GM23248 (cell line): ENCODE measurements at regions not wholly inside any gene's neighbourhood (a gene's known extent, or its start where the extent isn't known, plus 50 kb on each side); places are given as distances from the start of the nearest gene placed in this dataset.

Experiments used
- DNase-seq: peaks from one replicate; pipeline ENCODE4 v3.0.0-alpha.2; 2015
- H2AFZ ChIP-seq: fragments of 200-600 bp; sonication (generic); 2 replicates; pipeline ENCODE4 v1.6.1; 2016; ENCODE audit warnings: antibody characterized with exemption
- H3F3A ChIP-seq: fragments of 200-600 bp; sonication (generic); 2 replicates; pipeline ENCODE4 v1.6.1; 2016; ENCODE audit warnings: mild to moderate bottlenecking, antibody characterized with exemption, mixed run types; ENCODE audit not compliant: insufficient read depth
- H3K27ac ChIP-seq: fragments of 200-600 bp; sonication (generic); 2 replicates; pipeline ENCODE4 v1.5.1; 2016; ENCODE audit warnings: mild to moderate bottlenecking
- H3K27me3 ChIP-seq: fragments of 200-600 bp; sonication (generic); replicated peaks from 2 replicates; pipeline ENCODE4 v1.6.1; 2016; ENCODE audit warnings: mild to moderate bottlenecking; ENCODE audit not compliant: insufficient read depth
- H3K36me3 ChIP-seq: fragments of 200-600 bp; sonication (generic); 2 replicates; pipeline ENCODE4 v1.6.1; 2016; ENCODE audit warnings: low read depth, mild to moderate bottlenecking
- H3K4me1 ChIP-seq: fragments of 200-600 bp; sonication (generic); 2 replicates; pipeline ENCODE4 v1.6.1; 2016; ENCODE audit warnings: mild to moderate bottlenecking; ENCODE audit not compliant: insufficient read depth
- H3K4me2 ChIP-seq: fragments of 200-600 bp; sonication (generic); one replicate; pipeline ENCODE4 v1.6.1; 2016; ENCODE audit warnings: mild to moderate bottlenecking; ENCODE audit not compliant: unreplicated experiment
- H3K4me3 ChIP-seq: fragments of 200-600 bp; sonication (generic); 2 replicates; pipeline ENCODE4 v1.5.1; 2016; ENCODE audit warnings: mild to moderate bottlenecking
- H3K79me2 ChIP-seq: fragments of 200-600 bp; sonication (generic); 2 replicates; pipeline ENCODE4 v1.6.1; 2016; ENCODE audit warnings: mild to moderate bottlenecking; ENCODE audit not compliant: insufficient read depth
- H3K9ac ChIP-seq: fragments of 200-600 bp; sonication (generic); 2 replicates; pipeline ENCODE4 v1.6.1; 2016; ENCODE audit warnings: mild to moderate bottlenecking
- H3K9me2 ChIP-seq: fragments of 200-600 bp; sonication (generic); 2 replicates; pipeline ENCODE4 v1.6.1; 2016; ENCODE audit warnings: mixed run types, mild to moderate bottlenecking, moderate library complexity; ENCODE audit not compliant: insufficient read depth
- H3K9me3 ChIP-seq: fragments of 200-600 bp; sonication (generic); one replicate; pipeline ENCODE4 v1.6.1; 2017; ENCODE audit warnings: low read depth
- H4K20me1 ChIP-seq: fragments of 200-600 bp; sonication (generic); 2 replicates; pipeline ENCODE4 v1.6.0; 2016; ENCODE audit not compliant: insufficient read depth
- EZH2 ChIP-seq: fragments of 200-600 bp; sonication (generic); IDR thresholded peaks from 2 replicates; pipeline ENCODE4 v1.6.1; 2018; ENCODE audit warnings: antibody characterized with exemption, mild to moderate bottlenecking; ENCODE audit not compliant: insufficient read depth, poor library complexity, severe bottlenecking
- EZH2phosphoT487 ChIP-seq: fragments of 200-600 bp; sonication (generic); IDR thresholded peaks from 2 replicates; pipeline ENCODE4 v1.6.1; 2018; ENCODE audit warnings: antibody characterized with exemption, moderate library complexity, mild to moderate bottlenecking, low read depth; ENCODE audit not compliant: insufficient read depth
- WGBS, 2 experiments: methylation state at CpG; one replicate each; pipeline ENCODE4 v1.1.6; 2015 to 2017; ENCODE audit warnings: low lambda C conversion rate in 2 of 2, low coverage in 1 of 2; ENCODE audit errors: missing lambda C conversion rate in 2 of 2; 5-methylcytosine and 5-hydroxymethylcytosine counted together
- in situ Hi-C: fragments of 300-500 bp; cut with MboI; formaldehyde crosslinking; loops from 2 replicates; pipeline ENCODE4 v1.15.0; 2020

GRCh38 chr4:156496797-156497196 is 474.8 kb downstream of the PDGFC start:
- peak overlapping the region; percentile 46 for H3K27ac ChIP-seq
- no peak for TF ChIP-seq EZH2
- 0 out of 2 replicates have a peak, but pooled peaks have one; percentile 68 for TF ChIP-seq EZH2phosphoT487
- no peaks in the 10 kb centered on the region for H3K9me3 ChIP-seq
- WGBS, 2 experiments = 3 to 5% methylated on average over 3 of the region's 3 CpGs
- peak; percentile 58 for DNase-seq
- H3K9me2 ChIP-seq = no peaks in the 10 kb centered on the region
- peaks cover 56% of the 10 kb centered on the region for H3K4me1 ChIP-seq
- peaks cover 30% of the 10 kb centered on the region for H3F3A ChIP-seq
- H2AFZ ChIP-seq = no peak overlapping the region
- no peaks in the 10 kb centered on the region for H3K79me2 ChIP-seq
- in situ Hi-C loops = no loop called here
- H3K36me3 ChIP-seq = no peaks in the 10 kb centered on the region
- H3K4me2 ChIP-seq = peak overlapping the region; percentile 18
- no peaks in the 10 kb centered on the region for H3K27me3 ChIP-seq
- no peak overlapping the region for H3K9ac ChIP-seq
- H4K20me1 ChIP-seq = no peaks in the 10 kb centered on the region
- peak overlapping the region; percentile 8; the same call in 1 of the 2 replicates for H3K4me3 ChIP-seq

- peaks cover 30% of the 10 kb centered on the region for H3F3A ChIP-seq
- peaks cover 53% of the 10 kb centered on the region for H3K4me1 ChIP-seq
- peak overlapping the region; percentile 46; the same call in 1 of the 2 replicates for H3K27ac ChIP-seq
- H3K9ac ChIP-seq = no peak overlapping the region
- no peaks in the 10 kb centered on the region for H3K36me3 ChIP-seq
- in situ Hi-C loops = no loop called here
- H4K20me1 ChIP-seq = no peaks in the 10 kb centered on the region
- no peak overlapping the region for H3K4me3 ChIP-seq
- peak overlapping the region; percentile 18 for H3K4me2 ChIP-seq
- H2AFZ ChIP-seq = no peak overlapping the region
- 32 to 37% methylated on average over 1 of the region's 1 CpG for WGBS, 2 experiments
- no peak for TF ChIP-seq EZH2
- TF ChIP-seq EZH2phosphoT487 = no peak
- H3K9me2 ChIP-seq = no peaks in the 10 kb centered on the region
- H3K27me3 ChIP-seq = no peaks in the 10 kb centered on the region
- DNase-seq = no peak
- H3K79me2 ChIP-seq = no peaks in the 10 kb centered on the region
- H3K9me3 ChIP-seq = no peaks in the 10 kb centered on the region
These were observed 475.8 kb downstream of the PDGFC start for GRCh38 chr4:156495836-156496235.

- DNase-seq = peak; percentile 40
- no peak overlapping the region for H2AFZ ChIP-seq
- no peaks in the 10 kb centered on the region for H3K9me3 ChIP-seq
- H4K20me1 ChIP-seq = no peaks in the 10 kb centered on the region
- H3K4me3 ChIP-seq = no peak overlapping the region
- no peaks in the 10 kb centered on the region for H3K9me2 ChIP-seq
- H3F3A ChIP-seq = peaks cover 30% of the 10 kb centered on the region
- H3K27me3 ChIP-seq = no peaks in the 10 kb centered on the region
- no peak overlapping the region for H3K9ac ChIP-seq
- H3K4me2 ChIP-seq = peak overlapping the region; percentile 5
- no peaks in the 10 kb centered on the region for H3K36me3 ChIP-seq
- no peaks in the 10 kb centered on the region for H3K79me2 ChIP-seq
- H3K27ac ChIP-seq = no peak overlapping the region
- H3K4me1 ChIP-seq = peaks cover 53% of the 10 kb centered on the region
- no peak for TF ChIP-seq EZH2phosphoT487
- TF ChIP-seq EZH2 = no peak
- in situ Hi-C loops = no loop called here
These were observed 476.5 kb downstream of the PDGFC start for GRCh38 chr4:156495091-156495490.

GRCh38 chr4:156493858-156494257 is 477.7 kb downstream of the PDGFC start:
- H3K4me3 ChIP-seq = no peak overlapping the region
- TF ChIP-seq EZH2 (no peak), EZH2phosphoT487 (no peak)
- H3K27me3 ChIP-seq = no peaks in the 10 kb centered on the region
- DNase-seq = peak; percentile 61
- no peaks in the 10 kb centered on the region for H3K36me3 ChIP-seq
- no peaks in the 10 kb centered on the region for H3K9me2 ChIP-seq
- H3K9ac ChIP-seq = no peak overlapping the region
- H3K9me3 ChIP-seq = no peaks in the 10 kb centered on the region
- H3K4me2 ChIP-seq = peak overlapping the region; percentile 19
- H3K27ac ChIP-seq = peak overlapping the region; percentile 1; the same call in 1 of the 2 replicates
- peaks cover 30% of the 10 kb centered on the region for H3F3A ChIP-seq
- WGBS, 2 experiments = 17 to 19% methylated on average over 3 of the region's 3 CpGs
- no peaks in the 10 kb centered on the region for H4K20me1 ChIP-seq
- peaks cover 47% of the 10 kb centered on the region for H3K4me1 ChIP-seq
- no peaks in the 10 kb centered on the region for H3K79me2 ChIP-seq
- H2AFZ ChIP-seq = 0 out of 2 replicates have a peak overlapping the region, but pooled peaks have one; percentile 3
- in situ Hi-C loops = no loop called here

- TF ChIP-seq EZH2 (no peak), EZH2phosphoT487 (no peak)
- no peaks in the 10 kb centered on the region for H4K20me1 ChIP-seq
- H3K27me3 ChIP-seq = no peaks in the 10 kb centered on the region
- no peak for DNase-seq
- H3K79me2 ChIP-seq = no peaks in the 10 kb centered on the region
- in situ Hi-C loops = loop anchor here (10.0 kb wide), 1 partner anchor 478 kb away; no protein-coding TSS in a partner anchor
- H3K27ac ChIP-seq = no peak overlapping the region
- H3K36me3 ChIP-seq = no peaks in the 10 kb centered on the region
- H3K9ac ChIP-seq = no peak overlapping the region
- no peak overlapping the region for H3K4me2 ChIP-seq
- no peaks in the 10 kb centered on the region for H3F3A ChIP-seq
- WGBS, 2 experiments = 77 to 89% methylated on average over 6 of the region's 6 CpGs
- no peaks in the 10 kb centered on the region for H3K9me3 ChIP-seq
- no peak overlapping the region for H2AFZ ChIP-seq
- no peak overlapping the region for H3K4me3 ChIP-seq
- H3K9me2 ChIP-seq = no peaks in the 10 kb centered on the region
- H3K4me1 ChIP-seq = no peaks in the 10 kb centered on the region
These were observed 484.5 kb downstream of the PDGFC start for GRCh38 chr4:156487107-156487506.
